ENCODE measurements at regions not wholly inside any gene's neighbourhood (a gene's known extent, or its start where the extent isn't known, plus 50 kb on each side); places are given as distances from the start of the nearest gene placed in this dataset.

GRCh38 chr1:56326056-56326455, 253.3 kb downstream of the PLPP3 start:
- intact Hi-C loops (cut with micrococcal nuclease; ENCODE audit: unreplicated experiment) = no loop called here
- CTCF ChIA-PET (ENCODE audit: unreplicated experiment) = no interaction called here
- no TSS peak for BruUV-seq (replicated peaks)
- TF ChIP-seq CTCF (conservative IDR thresholded peaks at IDR 0.05; ENCODE audit: low read length) = no peak
- H3K79me2 ChIP-seq (ENCODE audit: insufficient read depth, low read depth, low read length) = no peaks in the 10 kb centered on the region
- no peaks in the 10 kb centered on the region for H3K9me2 ChIP-seq (ENCODE audit: insufficient read depth, low read length)
- H3K27ac ChIP-seq (ENCODE audit: low read depth, low read length, poor library complexity, severe bottlenecking) = no peak overlapping the region
- POLR2A ChIA-PET = no interaction called here
- no peaks in the 10 kb centered on the region for H4K20me1 ChIP-seq (ENCODE audit: insufficient read depth, low read length)
- H3K36me3 ChIP-seq (ENCODE audit: insufficient read depth, low read length) = no peaks in the 10 kb centered on the region
- H3K9me3 ChIP-seq (ENCODE audit: low read length) = no peaks in the 10 kb centered on the region
- H3K4me2 ChIP-seq (ENCODE audit: low read length) = no peak overlapping the region
- DNase-seq (ENCODE audit: low spot score) = no peak
- H3K4me1 ChIP-seq (ENCODE audit: insufficient read depth, low read length, poor library complexity, severe bottlenecking) = no peaks in the 10 kb centered on the region
- no peak overlapping the region for H2AFZ ChIP-seq (ENCODE audit: low read length)
- no peak overlapping the region for H3K4me3 ChIP-seq (ENCODE audit: low read depth, low read length, poor library complexity, severe bottlenecking)

GRCh38 chr1:56324504-56324903, 254.9 kb downstream of the PLPP3 start:
- no peaks in the 10 kb centered on the region for H3K4me1 ChIP-seq (ENCODE audit: insufficient read depth, low read length, poor library complexity, severe bottlenecking)
- H3K4me2 ChIP-seq (ENCODE audit: low read length) = no peak overlapping the region
- H3K79me2 ChIP-seq (ENCODE audit: insufficient read depth, low read depth, low read length) = no peaks in the 10 kb centered on the region
- no peak overlapping the region for H2AFZ ChIP-seq (ENCODE audit: low read length)
- H3K27ac ChIP-seq (ENCODE audit: low read depth, low read length, poor library complexity, severe bottlenecking) = no peak overlapping the region
- intact Hi-C loops (cut with micrococcal nuclease; ENCODE audit: unreplicated experiment) = no loop called here
- BruUV-seq (replicated peaks) = no TSS peak
- H3K4me3 ChIP-seq (ENCODE audit: low read depth, low read length, poor library complexity, severe bottlenecking) = no peak overlapping the region
- ChIA-PET CTCF (ENCODE audit: unreplicated experiment) (no interaction called here), POLR2A (no interaction called here)
- TF ChIP-seq EZH2phosphoT487 (IDR thresholded peaks at IDR 0.05; ENCODE audit: borderline replicate concordance, low read depth, low read length) = no peak
- H3K9me2 ChIP-seq (ENCODE audit: insufficient read depth, low read length) = no peaks in the 10 kb centered on the region
- no peaks in the 10 kb centered on the region for H3K9me3 ChIP-seq (ENCODE audit: low read length)
- H4K20me1 ChIP-seq (ENCODE audit: insufficient read depth, low read length) = no peaks in the 10 kb centered on the region
- no peaks in the 10 kb centered on the region for H3K36me3 ChIP-seq (ENCODE audit: insufficient read depth, low read length)
- DNase-seq (ENCODE audit: low spot score) = no peak

- no peaks in the 10 kb centered on the region for H3K36me3 ChIP-seq (ENCODE audit: insufficient read depth, low read length)
- no peaks in the 10 kb centered on the region for H3K9me2 ChIP-seq (ENCODE audit: insufficient read depth, low read length)
- H4K20me1 ChIP-seq (ENCODE audit: insufficient read depth, low read length) = no peaks in the 10 kb centered on the region
- BruUV-seq (replicated peaks) = no TSS peak
- ChIA-PET CTCF (ENCODE audit: unreplicated experiment) (no interaction called here), POLR2A (no interaction called here)
- no peak overlapping the region for H2AFZ ChIP-seq (ENCODE audit: low read length)
- no peak overlapping the region for H3K4me2 ChIP-seq (ENCODE audit: low read length)
- H3K4me1 ChIP-seq (ENCODE audit: insufficient read depth, low read length, poor library complexity, severe bottlenecking) = no peaks in the 10 kb centered on the region
- H3K79me2 ChIP-seq (ENCODE audit: insufficient read depth, low read depth, low read length) = no peaks in the 10 kb centered on the region
- no peak for DNase-seq (ENCODE audit: low spot score)
- no peaks in the 10 kb centered on the region for H3K9me3 ChIP-seq (ENCODE audit: low read length)
- TF ChIP-seq CTCF (conservative IDR thresholded peaks at IDR 0.05; ENCODE audit: low read length) (no peak), EZH2phosphoT487 (IDR thresholded peaks at IDR 0.05; ENCODE audit: borderline replicate concordance, low read depth, low read length) (no peak)
- H3K4me3 ChIP-seq (ENCODE audit: low read depth, low read length, poor library complexity, severe bottlenecking) = no peak overlapping the region
- no peak overlapping the region for H3K27ac ChIP-seq (ENCODE audit: low read depth, low read length, poor library complexity, severe bottlenecking)
- intact Hi-C loops (cut with micrococcal nuclease; ENCODE audit: unreplicated experiment) = no loop called here
Measured at GRCh38 chr1:56322211-56322610, 257.2 kb downstream of the PLPP3 start.
